ENCODE measurements at regions not wholly inside any gene's neighbourhood (a gene's known extent, or its start where the extent isn't known, plus 50 kb on each side); places are given as distances from the start of the nearest gene placed in this dataset.

DNA sequence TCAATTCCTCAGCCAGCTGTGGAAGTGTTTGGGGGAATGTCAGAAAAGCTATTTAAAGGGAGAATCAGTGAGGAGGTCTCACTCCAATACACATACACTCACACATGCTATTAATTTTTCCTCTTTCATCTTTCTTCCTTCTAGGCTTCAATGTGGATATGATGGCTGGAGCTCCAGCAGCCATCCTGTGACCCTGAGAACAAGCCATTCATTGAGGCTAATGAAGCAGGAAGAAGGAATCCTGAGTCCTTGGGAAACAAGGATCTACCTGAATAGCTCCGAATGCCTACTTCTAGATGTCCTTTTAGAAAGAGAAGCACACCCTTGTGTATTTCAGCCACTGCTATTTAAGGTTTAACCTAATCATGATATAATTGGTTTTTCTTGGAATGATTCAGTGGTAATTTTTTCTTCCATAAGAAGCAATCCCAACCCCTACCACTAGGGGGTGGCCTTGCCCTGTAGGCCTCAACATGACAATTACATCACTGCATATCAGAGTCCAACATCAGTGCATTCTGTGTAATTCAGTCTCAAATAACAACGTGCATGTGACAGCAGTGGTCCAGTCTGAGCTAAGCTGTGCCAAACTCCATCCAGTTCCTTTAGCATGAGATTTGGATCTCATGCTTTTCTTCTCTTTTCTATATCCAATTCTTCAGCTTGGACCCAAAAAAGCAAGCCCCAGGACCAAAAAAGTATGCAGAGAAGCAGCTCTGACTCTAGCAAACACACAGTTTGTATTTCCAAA is 85.3 kb upstream of the ANKRD1 start:
- H3K27ac ChIP-seq, result no peak overlapping the region
- TF ChIP-seq, protein P1, sequence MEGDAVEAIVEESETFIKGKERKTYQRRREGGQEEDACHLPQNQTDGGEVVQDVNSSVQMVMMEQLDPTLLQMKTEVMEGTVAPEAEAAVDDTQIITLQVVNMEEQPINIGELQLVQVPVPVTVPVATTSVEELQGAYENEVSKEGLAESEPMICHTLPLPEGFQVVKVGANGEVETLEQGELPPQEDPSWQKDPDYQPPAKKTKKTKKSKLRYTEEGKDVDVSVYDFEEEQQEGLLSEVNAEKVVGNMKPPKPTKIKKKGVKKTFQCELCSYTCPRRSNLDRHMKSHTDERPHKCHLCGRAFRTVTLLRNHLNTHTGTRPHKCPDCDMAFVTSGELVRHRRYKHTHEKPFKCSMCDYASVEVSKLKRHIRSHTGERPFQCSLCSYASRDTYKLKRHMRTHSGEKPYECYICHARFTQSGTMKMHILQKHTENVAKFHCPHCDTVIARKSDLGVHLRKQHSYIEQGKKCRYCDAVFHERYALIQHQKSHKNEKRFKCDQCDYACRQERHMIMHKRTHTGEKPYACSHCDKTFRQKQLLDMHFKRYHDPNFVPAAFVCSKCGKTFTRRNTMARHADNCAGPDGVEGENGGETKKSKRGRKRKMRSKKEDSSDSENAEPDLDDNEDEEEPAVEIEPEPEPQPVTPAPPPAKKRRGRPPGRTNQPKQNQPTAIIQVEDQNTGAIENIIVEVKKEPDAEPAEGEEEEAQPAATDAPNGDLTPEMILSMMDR (IDR thresholded peaks at IDR 0.05), result peak; percentile 96
- TF ChIP-seq ZFX (IDR thresholded peaks at IDR 0.05; ENCODE audit: borderline replicate concordance), result no peak

DNA sequence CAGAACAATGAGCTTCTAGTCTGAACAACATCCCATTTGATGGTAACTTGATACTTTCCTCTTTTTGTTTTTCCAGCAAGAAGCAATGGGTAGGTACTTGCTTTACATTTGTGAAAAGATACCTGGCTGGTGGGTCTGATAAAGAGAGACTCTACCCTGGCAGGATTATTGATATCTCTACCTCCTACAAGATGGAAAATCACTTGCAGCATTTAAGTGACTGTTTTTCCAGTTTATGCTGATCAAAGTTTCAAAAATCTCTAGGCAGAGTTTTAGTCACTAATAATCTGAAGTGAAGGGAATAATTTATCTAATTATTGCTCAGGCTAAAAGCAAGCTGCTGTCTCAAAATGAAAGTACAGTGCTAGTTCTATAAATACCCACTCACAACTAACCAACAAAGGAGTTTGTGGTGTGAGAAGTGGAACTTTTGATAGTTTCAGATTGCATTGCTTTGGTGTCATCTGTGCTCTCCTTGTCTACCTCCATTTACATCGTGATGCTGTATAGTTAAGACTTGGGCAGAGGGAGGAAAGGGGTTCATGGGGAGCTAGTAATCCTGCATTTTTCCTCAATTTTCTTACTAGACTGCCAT is 86.0 kb upstream of the ANKRD1 start:
- H3K27ac ChIP-seq, result no peak overlapping the region
- no peak for TF ChIP-seq ZFX (IDR thresholded peaks at IDR 0.05; ENCODE audit: borderline replicate concordance)
- TF ChIP-seq, protein P1 (IDR thresholded peaks at IDR 0.05), result no peak

DNA sequence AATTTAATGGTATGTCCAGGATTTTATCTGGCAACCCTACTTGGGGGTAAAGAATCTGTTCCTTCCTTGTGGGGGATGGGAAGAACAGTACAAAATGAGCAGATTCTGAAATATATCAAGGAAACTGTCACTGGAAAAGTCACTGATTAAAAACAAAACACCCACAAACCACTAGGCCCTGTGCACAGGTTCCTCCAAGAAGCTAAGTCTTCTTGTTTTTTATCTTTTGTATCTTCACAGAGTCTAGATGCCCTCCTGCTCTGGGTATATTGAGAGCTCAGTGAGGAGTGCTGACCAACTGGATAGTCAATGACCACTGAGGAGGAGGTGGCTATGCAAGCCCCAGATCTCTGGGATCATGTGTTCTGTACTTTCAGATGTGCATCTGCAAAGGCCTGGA is 86.8 kb upstream of the ANKRD1 start:
- H3K27ac ChIP-seq, result no peak overlapping the region
- TF ChIP-seq, protein P1 (IDR thresholded peaks at IDR 0.05), result no peak
- TF ChIP-seq ZFX (IDR thresholded peaks at IDR 0.05; ENCODE audit: borderline replicate concordance), result no peak

DNA sequence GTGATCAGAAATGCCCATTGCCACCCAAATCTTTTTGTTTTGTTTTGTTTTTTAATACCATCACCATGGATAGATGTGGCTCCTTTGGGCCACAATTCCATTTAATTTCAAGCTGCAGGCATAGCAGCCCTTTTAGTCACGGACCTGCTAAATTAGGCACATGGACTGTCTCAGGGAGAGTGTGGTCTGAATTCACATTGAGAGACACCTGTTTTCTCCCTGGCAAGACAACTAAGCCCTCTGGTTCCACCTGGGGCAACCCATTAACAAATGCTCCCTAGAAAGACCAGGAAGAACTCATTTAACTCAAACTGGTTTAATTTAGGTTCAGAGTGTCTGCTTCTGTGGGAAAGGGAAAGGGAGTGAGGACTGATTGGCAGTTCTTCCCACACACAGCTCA is 88.2 kb upstream of the ANKRD1 start:
- TF ChIP-seq ZFX (IDR thresholded peaks at IDR 0.05; ENCODE audit: borderline replicate concordance), result no peak
- TF ChIP-seq, protein P1 (IDR thresholded peaks at IDR 0.05), result no peak
- H3K27ac ChIP-seq, result no peak overlapping the region

DNA sequence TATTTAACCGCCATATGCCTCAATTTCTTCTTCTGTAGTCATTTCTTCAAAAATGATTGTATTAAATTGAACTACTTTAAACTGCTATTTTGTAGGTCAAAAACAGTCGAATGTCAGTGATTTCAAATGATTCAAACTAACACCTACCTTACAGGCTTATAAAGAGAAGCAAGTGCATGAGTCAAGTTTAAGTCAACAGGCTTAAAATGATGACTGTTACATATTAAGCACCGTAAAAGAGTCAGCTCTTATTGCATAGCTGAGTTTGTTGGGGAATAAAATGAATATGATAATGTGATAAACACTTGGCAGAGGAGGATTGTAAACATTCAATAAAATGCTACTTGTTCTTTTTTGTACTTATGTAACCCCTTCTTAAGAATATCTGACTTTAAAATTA is 90.1 kb upstream of the ANKRD1 start:
- H3K27ac ChIP-seq, result no peak overlapping the region
- TF ChIP-seq, protein P1 (IDR thresholded peaks at IDR 0.05), result no peak
- no peak for TF ChIP-seq ZFX (IDR thresholded peaks at IDR 0.05; ENCODE audit: borderline replicate concordance)

DNA sequence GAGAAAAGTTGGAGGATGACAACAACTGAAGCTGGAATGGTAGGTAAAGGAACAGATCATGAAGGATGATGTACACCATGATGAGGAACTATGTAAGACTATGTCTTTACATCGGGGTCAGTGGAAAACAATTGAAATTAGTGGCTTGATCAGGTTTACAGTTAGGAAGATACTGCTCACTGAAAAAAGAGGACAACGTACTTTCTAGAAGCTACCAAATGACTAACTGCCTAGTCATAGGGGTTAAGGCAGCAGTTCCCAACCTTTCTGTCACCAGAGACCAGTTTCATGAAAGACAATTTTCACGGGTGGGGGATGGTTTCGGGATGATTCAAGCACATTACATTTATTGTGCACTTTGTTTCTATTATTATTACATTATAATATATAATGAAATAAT is 91.6 kb upstream of the ANKRD1 start:
- TF ChIP-seq ZFX (IDR thresholded peaks at IDR 0.05; ENCODE audit: borderline replicate concordance), result no peak
- TF ChIP-seq, protein P1 (IDR thresholded peaks at IDR 0.05), result no peak
- no peak overlapping the region for H3K27ac ChIP-seq

DNA sequence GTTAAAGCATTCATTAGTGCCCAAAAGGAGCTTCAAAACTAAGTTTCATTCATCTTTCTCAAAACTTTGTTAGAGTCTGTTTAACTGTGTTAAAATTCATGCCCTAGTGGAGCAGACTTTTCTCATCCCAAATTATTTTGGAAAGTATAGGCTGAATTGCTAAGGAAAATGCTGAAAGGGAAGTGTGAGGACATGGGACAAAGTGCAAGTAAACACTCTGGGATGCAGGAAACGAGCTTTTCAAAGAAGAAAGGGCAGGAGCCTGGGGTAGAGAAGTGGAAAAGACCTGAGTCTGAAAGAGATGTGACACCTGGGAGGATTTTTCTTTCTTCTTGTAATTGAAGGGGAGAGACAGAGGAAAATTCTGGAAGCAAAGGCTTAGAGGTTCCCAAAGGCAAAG is 93.1 kb upstream of the ANKRD1 start:
- H3K27ac ChIP-seq, result no peak overlapping the region
- TF ChIP-seq, protein P1 (IDR thresholded peaks at IDR 0.05), result no peak
- no peak for TF ChIP-seq ZFX (IDR thresholded peaks at IDR 0.05; ENCODE audit: borderline replicate concordance)
